DND-41 (cell line): ENCODE measurements at regions not wholly inside any gene's neighbourhood (a gene's known extent, or its start where the extent isn't known, plus 50 kb on each side); places are given as distances from the start of the nearest gene placed in this dataset.

Experiments
- ATAC-seq: fragments of 200-7000 bp; cut with Tn5 transposase; 3 replicates; pipeline ENCODE4 v1.9.1; 2021; ENCODE audit warnings: low read depth; ENCODE audit not compliant: insufficient read depth
- DNase-seq: peaks from one replicate; pipeline ENCODE4 v3.0.0-alpha.2; 2020
- H2AFZ ChIP-seq: 2 replicates; pipeline ENCODE4 v1.6.0; 2012; ENCODE audit warnings: low read depth, low read length
- H3K27ac ChIP-seq: 2 replicates; pipeline ENCODE4 v1.5.1; 2012; ENCODE audit warnings: low read length, inconsistent platforms
- H3K27me3 ChIP-seq: fragments of 200-600 bp; sonication (generic); 2 replicates; pipeline ENCODE4 v1.6.0; 2012; ENCODE audit warnings: low read length, mild to moderate bottlenecking, inconsistent platforms; ENCODE audit not compliant: insufficient read depth, poor library complexity
- H3K36me3 ChIP-seq: 2 replicates; pipeline ENCODE4 v1.5.1; 2012; ENCODE audit warnings: low read length, inconsistent platforms; ENCODE audit not compliant: insufficient read depth
- H3K4me1 ChIP-seq: 2 replicates; pipeline ENCODE4 v1.5.1; 2012; ENCODE audit warnings: mild to moderate bottlenecking, low read length; ENCODE audit not compliant: insufficient read depth
- H3K4me2 ChIP-seq: 2 replicates; pipeline ENCODE4 v1.6.0; 2012; ENCODE audit warnings: mild to moderate bottlenecking, moderate library complexity, low read length, inconsistent platforms; ENCODE audit not compliant: insufficient read depth
- H3K4me3 ChIP-seq, 2 experiments: fragments of 200-600 bp in 1 of 2; shearing (Covaris generic) in 1 of 2; 2 replicates each; pipeline ENCODE4 v1.5.1; 2012 to 2016; ENCODE audit warnings: inconsistent platforms in 2 of 2, low read length in 2 of 2, mild to moderate bottlenecking in 2 of 2, low read depth in 1 of 2, moderate library complexity in 1 of 2
- H3K79me2 ChIP-seq: 2 replicates; pipeline ENCODE4 v1.6.0; 2012; ENCODE audit warnings: low read length, inconsistent platforms; ENCODE audit not compliant: insufficient read depth
- H3K9ac ChIP-seq: 2 replicates; pipeline ENCODE4 v1.6.0; 2012; ENCODE audit warnings: low read depth, mild to moderate bottlenecking, inconsistent platforms, low read length, moderate library complexity
- H3K9me3 ChIP-seq: 2 replicates; pipeline ENCODE4 v1.5.1; 2012; ENCODE audit warnings: low read length, moderate library complexity, mild to moderate bottlenecking, inconsistent platforms; ENCODE audit not compliant: insufficient read depth, severe bottlenecking
- H4K20me1 ChIP-seq: 2 replicates; pipeline ENCODE4 v1.6.0; 2012; ENCODE audit warnings: low read length; ENCODE audit not compliant: insufficient read depth
- CTCF ChIP-seq: IDR thresholded peaks from 2 replicates; pipeline ENCODE4 v1.5.1; 2012; ENCODE audit warnings: borderline replicate concordance, low read length, moderate library complexity, mild to moderate bottlenecking; ENCODE audit not compliant: poor library complexity, severe bottlenecking; ENCODE audit errors: extremely low read depth
- EZH2 ChIP-seq: IDR thresholded peaks from 3 replicates; pipeline ENCODE4 v1.6.1; 2012; ENCODE audit warnings: borderline replicate concordance, low read depth, mild to moderate bottlenecking, moderate library complexity, low read length, inconsistent platforms; ENCODE audit not compliant: severe bottlenecking

GRCh38 chr2:196242131-196242620 is 70.8 kb upstream of the STK17B start:
- Histone ChIP-seq H3K27me3 (no peaks in the 10 kb centered on the region), H3K27ac (peak overlapping the region; percentile 97), H3K36me3 (no peaks in the 10 kb centered on the region), H3K4me3 (no peak overlapping the region), H4K20me1 (no peaks in the 10 kb centered on the region), H3K9me3 (no peaks in the 10 kb centered on the region), H2AFZ (0 out of 2 replicates have a peak overlapping the region, but pooled peaks have one; percentile 3), H3K4me2 (no peak overlapping the region), H3K79me2 (peaks cover 5% of the 10 kb centered on the region; the same call in 1 of the 2 replicates), H3K9ac (no peak overlapping the region), H3K4me1 (peaks cover 55% of the 10 kb centered on the region)
- TF ChIP-seq CTCF = no peak
- TF ChIP-seq EZH2 = no peak
- DNase-seq (no peak), ATAC-seq (peak; percentile 29; the same call in 2 of the 3 replicates)

DNA sequence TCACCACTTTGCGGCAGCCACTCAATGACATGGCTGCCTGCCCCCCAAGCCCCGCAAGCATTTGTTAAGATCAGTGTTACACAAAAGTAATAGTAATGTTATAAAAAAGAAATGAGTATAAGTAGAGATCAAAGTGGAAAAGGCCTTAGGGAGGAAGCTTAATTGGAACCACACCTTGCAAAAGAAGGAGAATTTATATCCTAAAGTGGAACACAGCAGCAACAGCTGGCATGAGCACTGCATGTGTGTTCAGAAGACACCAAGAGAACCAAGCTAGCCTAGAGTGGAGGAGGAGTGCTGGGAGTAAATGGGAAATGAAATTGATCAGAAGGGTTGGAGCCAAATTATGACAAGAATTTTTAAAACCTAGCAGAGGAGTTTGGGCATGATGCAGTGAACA is 73.1 kb upstream of the STK17B start:
- Histone ChIP-seq H3K9me3 (no peaks in the 10 kb centered on the region), H3K4me3 (no peak overlapping the region), H3K36me3 (no peaks in the 10 kb centered on the region), H3K79me2 (no peaks in the 10 kb centered on the region), H2AFZ (no peak overlapping the region), H4K20me1 (no peaks in the 10 kb centered on the region), H3K27ac (no peak overlapping the region), H3K9ac (no peak overlapping the region), H3K4me1 (peaks cover 58% of the 10 kb centered on the region), H3K4me2 (no peak overlapping the region), H3K27me3 (no peaks in the 10 kb centered on the region)
- TF ChIP-seq EZH2 (no peak), CTCF (no peak)
- DNase-seq = no peak
- ATAC-seq = no peak

- TF ChIP-seq CTCF (no peak), EZH2 (no peak)
- no peaks in the 10 kb centered on the region for H3K79me2 ChIP-seq
- DNase-seq (no peak), ATAC-seq (no peak)
- H3K27me3 ChIP-seq = no peaks in the 10 kb centered on the region
- no peak overlapping the region for H2AFZ ChIP-seq
- H3K4me2 ChIP-seq = no peak overlapping the region
- H3K9me3 ChIP-seq = no peaks in the 10 kb centered on the region
- H3K4me1 ChIP-seq = peaks cover 58% of the 10 kb centered on the region
- no peaks in the 10 kb centered on the region for H3K36me3 ChIP-seq
- H3K27ac ChIP-seq = no peak overlapping the region
- H4K20me1 ChIP-seq = no peaks in the 10 kb centered on the region
- no peak overlapping the region for H3K9ac ChIP-seq
- no peak overlapping the region for H3K4me3 ChIP-seq
Measured at GRCh38 chr2:196244966-196245365, 73.6 kb upstream of the STK17B start.
